ENCODE measurements at regions not wholly inside any gene's neighbourhood (a gene's known extent, or its start where the extent isn't known, plus 50 kb on each side); places are given as distances from the start of the nearest gene placed in this dataset.
A peak's percentile ranks its signal among the peaks of the same experiment; 100 is the strongest.

DNA sequence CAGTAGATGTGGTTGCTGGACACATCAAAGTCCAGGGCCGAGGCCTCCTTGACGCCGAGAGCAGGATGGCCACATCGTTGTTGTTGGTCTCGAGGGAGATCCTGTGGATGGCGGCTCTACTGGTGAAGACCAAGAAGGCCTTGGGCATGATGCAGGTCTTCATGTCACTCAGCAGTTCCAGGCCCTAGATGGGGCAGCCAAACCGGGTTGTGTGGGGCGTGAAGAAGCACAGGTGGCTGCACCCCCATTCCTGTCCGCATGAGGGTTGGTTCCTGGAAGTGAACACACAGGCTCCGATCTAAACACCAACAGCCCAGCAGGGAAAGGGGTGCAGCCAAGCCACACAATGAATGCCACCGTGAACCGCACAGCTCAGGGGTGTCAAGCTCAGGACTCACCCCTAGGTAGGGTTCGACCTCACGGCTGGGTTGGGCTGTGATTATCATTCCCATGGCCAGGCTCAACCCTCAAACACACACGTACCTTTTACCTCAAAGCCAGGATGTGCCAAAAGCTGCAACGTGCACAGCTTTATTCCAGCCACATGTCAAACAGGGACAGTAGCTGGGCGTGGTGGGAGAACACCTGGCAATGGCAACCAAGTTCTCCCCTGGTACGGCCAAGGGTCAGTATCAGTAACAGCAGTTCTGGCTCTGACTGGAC is 132.3 kb downstream of the CRYBB2 start:
- DNase-seq: no peak

DNA sequence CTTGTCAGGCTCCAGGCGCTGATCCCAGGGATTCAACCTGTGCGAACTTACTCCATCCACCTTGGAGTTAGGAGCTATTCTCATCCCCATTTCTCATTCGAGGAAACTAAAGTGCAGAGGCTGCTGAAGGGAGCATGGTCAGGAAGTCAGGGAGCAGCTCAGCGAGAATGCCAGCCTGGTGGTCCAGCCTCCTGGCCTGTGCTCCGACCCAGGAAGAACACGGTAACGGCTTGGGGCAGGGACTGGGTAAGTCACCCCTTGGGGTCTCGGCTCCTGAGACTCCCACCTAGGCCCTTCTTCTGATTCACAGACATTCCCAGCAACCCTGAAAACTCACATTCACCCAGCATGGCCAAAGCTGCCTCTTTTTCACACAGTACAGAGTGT is 132.8 kb downstream of the CRYBB2 start:
- no peak for DNase-seq

DNA sequence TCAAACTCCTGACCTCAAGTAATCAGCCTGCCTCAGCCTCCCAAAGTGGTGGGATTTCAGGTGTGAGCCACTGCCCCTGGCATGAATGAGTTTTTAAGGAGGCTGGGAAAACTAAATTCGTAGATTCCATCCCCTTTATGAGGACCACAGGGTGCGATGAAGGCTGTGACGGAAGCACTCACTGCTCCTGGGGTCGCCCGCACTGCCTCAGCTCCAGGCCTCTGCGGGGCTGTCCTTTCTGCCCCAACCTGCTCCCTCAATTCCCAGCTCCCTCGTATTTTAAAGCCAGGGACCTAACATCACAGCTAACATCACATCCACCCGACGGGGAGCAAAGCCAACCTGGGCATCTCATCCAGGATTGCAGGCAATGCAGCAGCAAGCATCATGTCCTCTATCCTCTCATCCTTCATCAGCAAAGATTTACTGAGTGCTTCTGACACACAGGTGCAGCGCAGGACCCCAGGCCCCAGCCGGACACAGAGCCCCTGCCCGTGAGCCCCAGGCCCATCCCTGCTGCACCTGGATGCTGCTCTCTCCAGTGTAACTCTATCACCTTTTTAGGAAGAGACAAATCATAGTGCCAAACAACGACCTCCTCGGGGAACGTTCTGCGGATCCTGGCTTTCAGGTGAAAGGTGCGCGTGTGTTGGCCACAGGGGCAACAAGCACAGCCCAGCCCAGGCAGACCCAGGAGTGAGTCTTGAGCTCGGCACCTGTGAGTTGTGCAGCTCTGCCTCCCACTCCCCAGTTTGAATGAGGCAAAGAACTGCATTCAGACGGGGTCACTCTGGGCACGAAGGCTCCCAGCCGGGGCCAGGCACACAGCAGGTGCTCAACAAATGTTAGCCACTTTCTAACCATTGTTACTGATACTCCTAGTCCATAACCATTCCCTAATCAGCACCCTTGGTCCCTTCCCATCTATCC is 134.3 kb downstream of the CRYBB2 start:
- DNase-seq: no peak

DNA sequence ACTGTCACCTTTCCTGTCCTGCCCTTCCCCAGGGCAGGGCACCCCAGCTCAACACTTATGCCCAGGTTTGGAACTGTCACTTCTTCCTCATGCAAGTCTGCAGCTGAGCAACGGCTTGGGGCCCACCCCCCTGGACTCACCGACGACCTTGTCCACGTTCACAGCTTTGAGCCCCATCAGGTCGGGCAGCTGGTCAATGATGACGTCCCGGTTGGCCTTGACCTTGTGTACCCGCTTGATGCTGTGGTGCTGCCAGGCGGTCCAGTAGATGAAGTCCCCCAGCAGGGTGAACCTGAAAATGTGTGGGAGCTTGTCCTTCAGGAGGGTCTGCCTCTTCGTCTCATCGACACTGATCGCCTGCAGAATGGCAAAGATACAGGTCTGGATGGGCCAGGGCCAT is 135.0 kb downstream of the CRYBB2 start:
- no peak for DNase-seq

DNA sequence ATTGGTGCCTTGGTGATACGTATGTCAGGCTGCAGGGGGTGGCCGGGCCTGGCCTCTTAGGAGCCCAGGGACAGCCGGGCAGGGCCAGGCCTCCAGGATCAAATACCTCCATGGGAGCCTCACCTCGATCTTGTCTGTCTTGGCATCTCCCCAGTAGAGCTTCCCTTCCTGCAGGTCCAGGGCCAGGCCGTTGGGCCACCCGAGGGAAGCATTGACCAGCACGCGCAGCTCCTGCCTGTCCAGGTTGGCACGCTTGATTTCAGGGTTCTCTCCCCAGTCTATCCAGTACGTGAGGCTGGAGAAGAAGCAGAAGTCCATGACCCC is 137.7 kb downstream of the CRYBB2 start:
- no peak for DNase-seq

DNA sequence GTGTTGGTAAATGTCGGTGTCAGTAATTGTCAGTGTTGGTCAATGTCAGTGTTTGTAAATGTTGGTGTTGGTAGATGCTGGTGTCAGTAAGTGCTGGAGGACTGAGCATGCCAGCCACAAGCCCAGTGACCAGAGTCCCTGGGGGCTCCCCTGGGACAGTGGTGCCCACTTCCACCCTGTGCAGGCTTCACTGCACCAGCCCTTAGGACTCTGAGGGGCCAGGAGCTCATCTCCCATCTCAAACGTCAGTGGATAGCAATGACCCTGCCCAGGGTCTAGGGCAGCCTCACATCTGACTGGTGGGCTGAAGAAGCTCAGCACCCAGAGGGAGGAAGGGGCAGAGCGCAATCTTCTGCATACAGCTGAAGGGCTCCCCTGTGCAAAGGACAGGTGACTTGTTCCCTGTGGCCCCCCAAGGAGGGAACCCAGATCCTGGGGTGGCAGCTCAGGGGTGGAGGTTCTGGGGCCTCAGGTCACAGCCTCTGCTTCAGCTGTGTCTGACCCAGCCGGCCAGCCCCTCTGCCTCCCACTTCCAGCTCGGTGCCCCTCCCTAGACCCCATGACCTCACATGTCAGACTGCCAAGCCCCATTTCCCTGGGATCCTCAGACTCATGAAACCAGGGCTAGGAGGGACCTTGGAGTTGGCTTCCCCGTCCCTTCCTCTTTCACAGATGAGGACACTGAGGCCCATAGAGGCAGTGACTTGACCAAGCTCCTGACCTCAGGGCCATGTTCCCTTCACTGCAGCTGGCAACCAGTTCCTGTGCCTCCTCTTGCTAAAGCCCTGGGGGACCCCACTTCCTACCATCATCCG is 138.4 kb downstream of the CRYBB2 start:
- no peak for DNase-seq

DNA sequence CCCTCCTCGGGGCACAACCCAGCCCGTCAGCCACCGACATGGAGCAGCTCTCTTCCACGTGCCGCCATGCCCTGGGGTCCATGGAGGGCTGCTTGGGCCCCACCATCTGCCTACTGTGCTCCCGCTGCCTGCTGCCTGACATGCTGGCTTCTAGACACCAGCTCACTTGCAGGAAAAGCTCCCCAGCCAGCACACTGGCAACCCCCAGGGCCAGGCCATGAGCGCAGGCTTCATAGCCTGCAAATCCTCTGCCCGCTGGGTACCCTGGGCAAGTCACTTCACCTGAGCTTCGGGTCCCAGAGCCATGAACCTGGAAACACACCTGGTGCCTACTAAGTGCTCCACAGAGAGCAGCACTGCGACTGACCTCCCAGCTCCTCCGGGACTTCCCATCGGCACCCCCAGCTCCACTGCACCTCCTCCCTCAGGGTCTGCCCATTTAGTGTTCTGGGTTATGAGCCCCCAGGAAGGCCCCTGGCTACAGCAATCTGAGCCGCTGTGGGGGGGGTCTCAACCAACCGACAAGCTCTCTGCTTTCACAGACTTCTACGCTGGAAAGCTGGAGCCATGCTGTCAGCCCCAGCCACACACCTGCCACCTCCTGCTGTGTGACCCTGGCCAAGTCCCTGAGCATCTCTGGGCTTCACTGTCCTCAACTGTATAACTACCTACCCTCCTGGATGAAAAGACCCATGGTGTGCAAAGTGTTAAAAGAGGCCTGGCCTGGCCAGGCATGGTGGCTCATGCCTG is 139.2 kb downstream of the CRYBB2 start:
- no peak for DNase-seq

DNA sequence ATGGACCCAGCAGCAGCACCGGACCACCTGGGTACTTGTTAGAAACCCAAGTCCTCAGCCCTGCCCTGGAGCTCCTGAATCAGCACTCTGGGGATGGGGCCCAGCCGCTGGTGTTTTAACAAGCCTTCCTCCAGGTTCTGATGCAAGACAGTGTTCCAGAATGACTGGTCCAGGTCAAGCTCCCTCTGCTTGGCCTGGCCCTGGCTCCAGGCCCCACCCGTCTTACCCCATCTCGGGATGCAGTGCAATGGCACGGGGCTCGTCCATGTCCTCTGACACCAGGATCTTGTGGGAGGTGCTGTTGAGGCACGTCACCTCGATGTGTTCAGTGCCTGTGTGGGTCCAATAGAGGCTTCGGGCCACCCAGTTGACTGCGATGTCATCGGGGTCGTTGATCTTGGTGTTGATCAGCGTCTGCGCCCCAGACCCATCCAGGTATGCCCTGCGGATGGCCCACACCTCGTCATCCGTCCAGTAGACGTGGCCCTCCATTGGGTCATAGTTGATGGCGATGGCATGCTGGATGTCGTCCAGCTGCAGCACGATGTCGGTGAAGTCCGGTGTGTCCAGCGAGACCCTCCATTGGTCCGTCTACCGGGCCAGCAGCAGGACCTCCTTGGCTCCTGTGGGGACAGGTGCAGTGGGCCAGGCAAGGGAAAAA is 140.3 kb downstream of the CRYBB2 start:
- no peak for DNase-seq

DNA sequence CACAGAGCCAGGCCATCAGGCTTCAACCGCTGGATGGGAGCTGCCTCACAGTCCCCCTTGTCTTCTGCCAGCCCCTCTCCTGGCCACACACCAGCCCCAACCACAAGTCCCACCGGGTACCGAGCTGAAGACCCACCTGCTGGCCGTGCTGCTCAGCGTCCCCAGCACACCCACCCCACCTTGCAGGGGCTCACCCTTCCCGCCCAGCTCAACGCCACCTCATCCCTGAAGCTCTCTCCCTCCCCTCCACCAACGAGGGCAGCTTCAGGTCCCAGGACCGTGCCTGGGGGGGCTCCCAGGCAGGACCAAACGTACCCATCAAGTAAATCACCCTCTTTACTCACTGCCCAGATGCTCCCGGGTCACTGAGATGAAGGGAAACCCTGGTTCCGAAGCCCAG is 141.0 kb downstream of the CRYBB2 start:
- DNase-seq: no peak

DNA sequence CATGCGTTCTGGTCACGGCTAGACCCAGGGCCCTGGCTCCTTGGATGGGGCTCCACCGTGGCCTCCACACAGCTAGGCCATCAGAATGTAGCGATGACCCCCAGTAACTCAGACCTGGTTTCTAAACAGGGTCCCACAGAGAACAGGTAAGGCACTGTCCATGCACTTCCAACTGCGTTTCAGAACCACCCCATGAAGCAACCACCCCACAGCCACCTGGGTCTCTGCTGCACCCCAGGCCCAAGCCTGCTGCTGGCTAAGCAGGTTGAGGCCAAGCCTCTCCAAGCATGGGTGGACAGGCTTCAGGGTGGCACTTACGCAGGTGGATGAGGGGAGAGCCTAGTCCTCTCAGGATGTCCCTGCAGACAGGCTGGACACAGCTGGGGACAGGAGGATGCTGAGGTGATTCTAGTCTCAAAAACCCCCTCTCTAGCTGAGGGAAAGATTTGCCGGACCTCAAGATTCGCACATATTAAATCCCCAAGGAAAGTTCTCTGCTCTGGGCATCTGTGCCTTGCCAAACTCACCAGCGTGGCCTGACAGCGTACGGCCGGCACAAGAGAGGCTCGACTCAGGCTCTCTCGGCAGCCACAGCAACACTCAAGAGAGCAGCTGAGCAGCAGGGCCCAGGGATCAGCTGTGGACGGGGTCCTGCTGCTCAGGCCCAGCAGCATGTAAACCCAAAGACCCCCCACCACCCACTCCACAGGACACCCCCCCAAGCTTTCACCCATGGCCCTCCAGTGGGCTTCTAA is 141.6 kb downstream of the CRYBB2 start:
- no peak for DNase-seq

DNA sequence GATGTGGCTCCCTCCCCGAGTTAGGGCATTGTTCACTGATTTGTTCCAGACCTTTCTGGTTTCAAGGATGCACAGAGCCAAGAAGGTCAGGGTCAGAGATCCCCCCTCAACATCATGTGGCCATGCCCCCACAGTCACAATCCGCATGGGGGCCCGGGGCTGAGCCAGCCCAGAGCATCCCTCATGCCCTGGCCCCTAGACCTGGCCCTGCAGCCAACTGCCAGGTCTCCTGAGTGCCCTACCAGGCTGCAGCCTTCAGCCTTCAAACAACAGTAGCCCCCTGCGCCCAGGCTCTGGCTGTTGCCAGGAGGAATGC is 142.4 kb downstream of the CRYBB2 start:
- no peak for DNase-seq

DNA sequence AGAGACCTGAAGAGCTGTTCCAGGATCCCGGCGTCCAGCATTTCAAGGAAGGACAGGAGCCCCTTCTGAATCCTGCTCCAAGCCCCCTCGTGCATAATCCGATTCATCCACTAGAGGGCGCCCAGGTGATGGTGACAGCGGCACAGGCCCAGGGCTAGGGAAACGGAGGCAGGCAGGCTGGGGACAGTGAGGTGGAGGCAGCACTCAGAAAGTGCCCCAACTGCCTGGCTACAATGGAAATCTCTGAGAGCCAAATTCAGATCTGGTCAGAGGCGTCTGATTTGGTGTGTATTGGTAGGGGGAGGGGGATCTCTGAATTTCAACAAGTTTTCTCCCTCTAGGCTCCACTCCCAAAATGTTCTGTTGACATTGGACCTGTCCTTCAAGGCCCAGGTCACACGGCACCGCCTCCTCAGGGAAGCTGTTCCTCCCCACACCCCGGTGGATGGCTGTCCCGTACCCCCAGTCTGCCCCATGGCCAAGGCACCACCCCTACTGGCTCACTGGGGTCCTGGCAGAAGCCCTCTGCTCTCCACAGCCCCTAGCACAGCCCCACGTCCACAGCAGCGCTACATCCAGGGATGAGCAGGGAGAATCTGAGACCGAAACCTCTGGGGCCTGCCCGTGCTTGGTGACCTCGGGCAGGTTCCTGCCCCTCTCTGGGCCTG is 142.9 kb downstream of the CRYBB2 start:
- DNase-seq: peak; percentile 83 to 84

DNA sequence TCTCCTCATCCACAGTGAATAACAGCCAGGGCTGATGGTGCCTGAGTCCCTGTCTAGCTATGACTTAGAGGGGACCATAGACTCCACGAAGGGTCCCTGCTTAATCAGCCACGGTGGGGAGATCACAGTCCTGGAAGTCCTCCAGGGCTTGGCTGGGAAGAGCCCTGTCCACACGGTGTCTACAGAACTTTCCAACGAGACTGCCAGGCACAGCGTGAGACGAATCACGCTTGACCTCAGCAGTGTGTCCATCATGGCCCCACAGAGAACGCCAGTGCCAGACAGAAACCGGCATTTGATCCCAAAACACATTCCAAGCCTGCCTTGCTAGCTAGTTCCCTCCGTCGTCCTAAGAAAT is 143.4 kb downstream of the CRYBB2 start:
- no peak for DNase-seq

DNA sequence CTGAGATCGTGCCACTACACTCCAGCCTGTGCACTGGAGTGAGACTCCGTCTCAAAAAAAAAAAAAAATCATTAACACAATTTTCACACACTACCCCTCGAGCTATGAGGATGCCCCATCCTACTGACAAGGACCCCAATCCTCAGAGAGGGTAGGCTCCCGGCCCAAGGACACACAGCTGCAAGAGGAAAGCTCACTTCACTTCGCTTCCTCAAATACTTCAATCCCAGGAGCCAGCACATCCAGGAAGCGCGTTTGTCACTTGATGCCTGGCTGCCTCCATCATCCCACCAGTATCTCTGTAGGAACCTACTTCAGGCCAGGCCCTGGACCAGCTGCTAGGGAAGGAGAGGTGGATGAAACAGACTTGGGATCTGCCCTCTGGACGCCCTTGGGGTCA is 144.0 kb downstream of the CRYBB2 start:
- DNase-seq: no peak

DNA sequence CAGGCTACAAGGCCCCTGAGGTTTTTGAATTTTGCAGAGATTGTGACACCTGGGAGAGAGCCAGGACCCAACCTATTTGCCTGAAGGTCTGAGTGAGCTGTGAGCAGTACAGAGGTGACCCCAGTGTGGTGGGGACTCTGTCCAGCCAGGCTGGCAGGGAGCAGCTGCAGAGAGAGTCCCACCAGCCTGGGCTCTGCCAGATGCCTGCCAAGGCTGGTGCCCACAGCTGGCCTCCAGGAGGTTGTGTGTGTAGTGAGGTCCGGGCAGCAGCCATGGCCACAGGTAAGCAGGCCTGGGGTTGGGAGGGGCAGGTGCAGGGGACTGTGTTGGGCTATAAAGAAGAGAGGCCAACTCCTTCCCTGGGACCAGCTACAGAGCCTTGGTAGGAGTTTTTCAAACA is 144.8 kb downstream of the CRYBB2 start:
- DNase-seq: no peak

DNA sequence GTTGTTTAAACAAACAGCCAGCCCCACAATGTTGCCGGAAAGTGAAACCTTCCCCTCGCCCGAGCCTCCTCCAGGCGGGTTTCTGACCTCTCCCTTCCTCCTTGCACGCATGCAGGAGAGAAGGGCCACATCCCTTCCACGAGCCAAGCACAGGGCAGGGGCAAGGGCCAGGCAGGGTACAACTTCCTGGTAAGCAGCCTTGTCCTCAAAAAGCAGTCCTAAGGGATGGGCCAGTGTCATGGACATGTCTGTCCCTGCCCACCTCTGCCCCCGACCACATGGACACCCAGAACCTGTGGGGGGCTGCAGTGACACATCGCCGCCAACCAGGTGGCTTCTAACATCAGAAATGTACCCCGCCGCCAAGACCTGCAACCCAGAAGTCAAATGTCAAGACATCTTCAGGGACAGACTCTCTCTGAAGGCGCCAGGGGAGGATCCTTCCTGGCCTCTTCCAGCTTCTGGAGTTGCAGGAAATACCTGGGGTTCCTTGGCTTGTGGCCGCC is 145.3 kb downstream of the CRYBB2 start:
- no peak for DNase-seq

DNA sequence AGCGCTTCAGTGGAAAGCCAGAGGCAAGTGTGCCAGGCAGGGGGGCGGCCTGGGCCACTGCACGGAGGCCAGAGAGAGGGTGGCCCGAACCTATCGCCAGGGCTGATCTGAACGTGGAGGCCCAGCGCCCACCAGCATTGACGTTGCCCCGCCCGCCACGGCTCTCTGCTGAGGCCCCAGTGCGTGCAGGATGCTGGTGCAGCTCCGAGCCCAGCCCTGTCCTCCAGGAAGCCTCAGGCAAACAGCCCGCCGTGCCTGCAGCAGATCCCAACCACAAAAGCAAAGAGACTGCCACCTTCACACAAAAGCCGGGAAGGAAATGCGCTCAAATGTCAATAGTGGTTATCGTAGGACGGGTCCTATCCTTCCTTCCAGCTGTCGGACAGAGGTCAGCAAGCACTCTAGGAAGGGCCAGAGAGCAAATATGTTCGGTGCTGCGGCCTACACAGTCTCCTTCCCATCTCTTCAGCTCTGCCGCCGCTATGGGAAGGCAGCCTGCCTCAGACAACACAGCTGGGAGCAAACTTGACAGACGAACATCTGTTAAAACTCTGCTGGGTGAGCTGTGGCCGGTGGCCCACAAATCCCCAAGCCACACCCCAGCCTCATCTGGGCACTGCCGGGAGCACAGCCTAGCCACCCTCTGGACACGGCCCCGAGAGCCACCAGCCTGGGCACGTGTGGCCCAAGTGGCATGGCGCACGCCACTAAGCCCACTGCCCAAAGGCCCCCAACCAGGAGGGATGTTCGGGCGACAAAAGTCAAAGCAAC is 146.2 kb downstream of the CRYBB2 start:
- DNase-seq: no peak

DNA sequence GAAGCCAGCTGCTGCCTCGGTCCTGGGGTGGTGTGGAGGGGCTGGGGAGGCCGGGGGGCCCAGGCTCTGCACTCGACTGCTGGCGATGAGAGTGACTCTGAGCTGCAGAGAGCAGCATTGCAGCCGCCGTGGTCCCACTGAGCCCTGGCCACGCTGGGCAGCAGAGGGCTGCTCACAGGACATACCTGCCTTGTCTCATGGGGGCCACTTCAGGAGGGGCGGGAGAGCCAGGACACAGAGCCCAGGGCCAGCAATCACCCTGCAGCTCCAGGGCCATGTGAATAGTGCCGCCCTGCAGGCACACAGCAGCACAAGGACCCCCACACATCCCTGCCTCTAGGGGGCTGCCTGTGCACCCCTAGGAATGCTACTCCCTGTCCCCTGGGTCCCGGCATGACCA is 147.0 kb downstream of the CRYBB2 start:
- DNase-seq: no peak

DNA sequence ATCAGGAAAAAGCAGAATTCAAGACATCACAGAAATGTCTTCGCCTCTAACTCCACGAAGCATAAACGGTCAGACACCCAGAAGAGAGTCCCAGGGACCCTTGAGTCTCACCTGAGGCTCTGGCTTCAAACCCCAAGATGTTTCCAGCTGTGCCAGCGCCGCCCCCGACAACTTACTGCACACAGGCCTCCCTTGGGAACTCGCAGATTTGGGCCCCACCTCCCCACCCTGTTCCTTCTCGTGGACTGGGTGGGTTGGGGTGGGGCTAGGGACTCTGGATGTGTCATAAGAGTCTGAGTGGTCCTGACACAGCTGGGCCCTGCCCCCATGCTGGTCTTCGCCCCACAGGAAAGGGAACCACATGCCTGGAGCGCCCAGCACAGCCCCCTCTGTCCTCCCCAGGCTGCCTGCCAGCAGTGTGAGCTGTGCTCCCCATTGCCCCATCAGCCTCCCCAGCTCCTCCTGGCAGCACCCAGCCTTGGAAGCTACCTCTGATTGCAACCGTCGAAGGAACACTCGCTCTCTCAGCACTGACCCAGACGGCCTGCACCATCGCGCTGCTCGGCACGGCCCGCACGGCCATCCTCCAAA is 147.5 kb downstream of the CRYBB2 start:
- no peak for DNase-seq

DNA sequence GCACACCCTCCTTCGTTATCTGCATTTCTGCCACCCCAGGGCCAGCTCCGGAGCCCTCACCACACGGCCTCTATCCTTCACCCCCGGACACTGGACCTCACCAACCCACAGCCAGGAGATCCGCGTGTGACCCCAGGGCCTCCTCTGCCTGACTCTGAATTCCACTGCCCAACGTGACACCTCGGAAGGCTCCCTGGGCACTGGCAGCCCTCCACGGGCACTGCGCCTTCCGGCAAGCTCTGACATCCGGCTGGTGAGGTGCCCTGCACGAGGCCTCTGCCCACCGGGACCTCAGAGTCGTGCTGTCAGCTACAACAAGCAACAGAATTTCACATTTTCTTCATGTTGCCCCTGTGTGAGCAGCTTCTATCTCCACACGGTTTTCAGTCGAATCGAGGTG is 148.3 kb downstream of the CRYBB2 start:
- no peak for DNase-seq
